T-cell (primary cell): ENCODE measurements at regions not wholly inside any gene's neighbourhood (a gene's known extent, or its start where the extent isn't known, plus 50 kb on each side); places are given as distances from the start of the nearest gene placed in this dataset.

Experiments
- ATAC-seq, 4 experiments: fragments of 200-7000 bp in 3 of 4; fragments of 150-1000 bp in 1 of 4; cut with Tn5 transposase; replicated peaks in 1 of 4; 1 replicate in 3 of 4; 2 replicates in 1 of 4; pipeline ENCODE4 v1.10.0; 2021; ENCODE audit warnings: moderate library complexity in 3 of 4, mild to moderate bottlenecking in 2 of 4, moderate number of reproducible peaks in 1 of 4
- CTCF ChIA-PET, 2 donors: fragments of 300-600 bp; sonication (Branson Sonifier 250); formaldehyde crosslinking; loops; one replicate each; lab custom pipeline; 2022; ENCODE audit warnings: antibody characterized with exemption in 2 of 2; lab: Charles Lee
- POLR2A ChIA-PET, 2 donors: fragments of 300-600 bp; sonication (Branson Sonifier 250); formaldehyde crosslinking; loops; one replicate each; lab custom pipeline; 2022; ENCODE audit warnings: antibody characterized with exemption in 2 of 2; lab: Charles Lee
- DNase-seq, 35 experiments: peaks; one replicate each; pipeline versions ENCODE4 v3.0.0 to v3.0.0-alpha.2; 2013 to 2023
- H3K27ac ChIP-seq: one replicate; pipeline ENCODE4 v1.5.1; 2013; ENCODE audit warnings: low read length
- H3K27me3 ChIP-seq, 2 experiments: replicated peaks in 1 of 2; 1 replicate in 1 of 2; 2 replicates in 1 of 2; pipeline versions ENCODE4 v1.6.1 to v1.7.0; 2013; ENCODE audit warnings: low read length in 1 of 2, mixed read lengths in 1 of 2; ENCODE audit not compliant: control insufficient read depth in 2 of 2, insufficient read depth in 2 of 2; ENCODE audit errors: extremely low read depth in 1 of 2
- H3K36me3 ChIP-seq, 2 donors: 1 replicate in 1 of 2; 2 replicates in 1 of 2; pipeline versions ENCODE4 v1.6.1 to v1.7.0; 2013; ENCODE audit warnings: low read length in 1 of 2; ENCODE audit not compliant: control insufficient read depth in 2 of 2, insufficient read depth in 1 of 2; ENCODE audit errors: extremely low read depth in 1 of 2
- H3K4me1 ChIP-seq, 2 experiments: 1 replicate in 1 of 2; 2 replicates in 1 of 2; pipeline versions ENCODE4 v1.6.1 to v1.7.0; 2013; ENCODE audit warnings: low read length in 2 of 2, mixed read lengths in 1 of 2; ENCODE audit not compliant: insufficient read depth in 2 of 2, control insufficient read depth in 1 of 2; ENCODE audit errors: extremely low read depth in 1 of 2
- H3K4me3 ChIP-seq, 2 donors: 1 replicate in 1 of 2; 2 replicates in 1 of 2; pipeline versions ENCODE4 v1.5.1 to v1.7.0; 2013; ENCODE audit warnings: mild to moderate bottlenecking in 2 of 2, low read length in 1 of 2, moderate library complexity in 1 of 2; ENCODE audit not compliant: control insufficient read depth in 1 of 2; ENCODE audit errors: extremely low read depth in 1 of 2
- H3K9me3 ChIP-seq: 2 replicates; pipeline ENCODE4 v1.7.0; 2013
- H3K27ac Mint-ChIP-seq, 2 donors: one replicate each; pipeline ENCODE4 v1.8.0; 2020 to 2021; ENCODE audit warnings: mild to moderate bottlenecking in 2 of 2, mixed read lengths in 2 of 2
- H3K27me3 Mint-ChIP-seq, 2 donors: one replicate each; pipeline ENCODE4 v1.8.0; 2021 to 2022; ENCODE audit warnings: mixed read lengths in 2 of 2
- H3K36me3 Mint-ChIP-seq: one replicate; pipeline ENCODE4 v1.8.0; 2021; ENCODE audit warnings: mixed read lengths
- H3K4me1 Mint-ChIP-seq, 3 donors: one replicate each; pipeline ENCODE4 v1.8.0; 2020 to 2022; ENCODE audit warnings: mixed read lengths in 3 of 3, mild to moderate bottlenecking in 1 of 3
- H3K4me3 Mint-ChIP-seq, 3 donors: one replicate each; pipeline ENCODE4 v1.8.0; 2020 to 2022; ENCODE audit warnings: mild to moderate bottlenecking in 3 of 3, mixed read lengths in 3 of 3, moderate library complexity in 3 of 3
- H3K9me3 Mint-ChIP-seq, 3 donors: one replicate each; pipeline ENCODE4 v1.8.0; 2020 to 2022; ENCODE audit warnings: mixed read lengths in 3 of 3
- WGBS: methylation state at CpG from one replicate; pipeline ENCODE4 v1.1.5; 2013; ENCODE audit warnings: missing lambda C conversion rate; ENCODE audit not compliant: insufficient coverage; 5-methylcytosine and 5-hydroxymethylcytosine counted together

DNA sequence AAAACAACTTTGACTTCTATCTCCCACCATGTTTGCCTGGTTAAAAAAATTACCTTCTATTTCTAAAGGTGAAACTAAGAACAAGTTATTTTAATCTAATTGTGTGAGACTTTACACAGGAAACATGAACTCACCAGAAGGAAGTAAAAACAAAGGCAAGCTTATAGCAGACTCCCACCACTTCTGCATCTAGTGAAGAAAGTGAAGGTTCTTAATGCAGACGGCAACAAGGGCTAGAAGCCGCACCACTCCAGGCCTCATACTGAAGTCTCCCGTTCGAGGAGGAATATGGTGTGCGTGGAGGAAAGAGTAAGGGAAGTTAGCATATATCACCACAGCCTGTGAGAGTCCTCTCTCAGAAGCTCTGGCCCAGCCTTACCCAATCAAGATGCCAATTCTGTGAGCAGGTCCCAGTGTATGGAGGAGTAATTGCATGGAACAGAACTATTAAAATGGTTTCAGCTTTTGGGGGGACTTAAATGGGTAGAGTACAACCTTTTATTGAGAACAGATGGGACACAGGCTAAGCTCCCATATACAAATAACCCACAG is 958.7 kb downstream of the BCL11A start:
- no peaks in the 10 kb centered on the region for H3K36me3 Mint-ChIP-seq
- POLR2A ChIA-PET, result no interaction called here
- Histone ChIP-seq H3K27me3 (no peaks in the 10 kb centered on the region), H3K9me3 (no peaks in the 10 kb centered on the region), H3K4me3 (peak overlapping the region in 1 of 2 donors; percentile 38), H3K36me3 (no peaks in the 10 kb centered on the region), H3K27ac (no peak overlapping the region), H3K4me1 (peaks cover 0 to 11% of the 10 kb centered on the region in 2 experiments)
- ATAC-seq, result no peak
- peaks cover 0 to 4% (median 4%) of the 10 kb centered on the region in 3 donors for H3K4me1 Mint-ChIP-seq
- CTCF ChIA-PET, result no interaction called here
- peaks cover 0 to 6% (median 0%) of the 10 kb centered on the region in 3 donors for H3K9me3 Mint-ChIP-seq
- peak in 1 of 35 experiments; percentile 1 for DNase-seq
- no peaks in the 10 kb centered on the region for H3K27me3 Mint-ChIP-seq
- no peak overlapping the region for H3K4me3 Mint-ChIP-seq
- WGBS, result no CpG with 5 or more reads among the region's 5 CpGs
- H3K27ac Mint-ChIP-seq, result peak overlapping the region in 1 of 2 donors; percentile 64

DNA sequence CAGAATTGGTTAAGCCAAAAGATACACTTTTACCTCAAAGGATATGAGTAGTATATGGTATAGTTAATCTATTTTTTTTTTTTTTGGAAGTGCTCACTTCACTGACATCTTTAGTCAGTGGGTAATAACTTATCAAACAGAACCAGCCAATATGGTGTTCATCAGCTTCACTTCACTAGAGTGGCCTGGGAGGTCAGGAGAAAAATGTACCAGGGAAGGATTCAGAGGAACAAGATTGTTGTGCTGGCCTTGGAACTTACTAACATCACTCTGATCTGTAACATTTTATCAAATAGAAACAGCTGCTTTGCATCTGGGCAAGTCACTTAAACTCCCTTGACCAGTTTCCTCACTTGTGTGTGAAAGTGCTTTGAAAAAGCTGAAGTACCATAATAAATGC is 962.7 kb downstream of the BCL11A start:
- Histone ChIP-seq H3K4me3 (no peak overlapping the region), H3K36me3 (no peaks in the 10 kb centered on the region), H3K27me3 (no peaks in the 10 kb centered on the region), H3K4me1 (peaks cover 0 to 11% of the 10 kb centered on the region in 2 experiments), H3K9me3 (no peaks in the 10 kb centered on the region), H3K27ac (no peak overlapping the region)
- Mint-ChIP-seq H3K36me3 (no peaks in the 10 kb centered on the region), H3K4me3 (no peak overlapping the region), H3K27ac (no peak overlapping the region), H3K27me3 (no peaks in the 10 kb centered on the region), H3K9me3 (no peaks in the 10 kb centered on the region), H3K4me1 (peaks cover 0 to 4% (median 4%) of the 10 kb centered on the region in 3 donors)
- no peak for ATAC-seq
- ChIA-PET POLR2A (interaction anchor here in 1 of 2 donors (0.7 kb wide), 1 partner anchor 74 kb away, joined by 7 read pairs; no protein-coding TSS in a partner anchor), CTCF (interaction anchor here in 1 of 2 donors (0.6 kb wide), 1 partner anchor 9 kb away, joined by 6 read pairs; no protein-coding TSS in a partner anchor)
- no peak for DNase-seq

DNA sequence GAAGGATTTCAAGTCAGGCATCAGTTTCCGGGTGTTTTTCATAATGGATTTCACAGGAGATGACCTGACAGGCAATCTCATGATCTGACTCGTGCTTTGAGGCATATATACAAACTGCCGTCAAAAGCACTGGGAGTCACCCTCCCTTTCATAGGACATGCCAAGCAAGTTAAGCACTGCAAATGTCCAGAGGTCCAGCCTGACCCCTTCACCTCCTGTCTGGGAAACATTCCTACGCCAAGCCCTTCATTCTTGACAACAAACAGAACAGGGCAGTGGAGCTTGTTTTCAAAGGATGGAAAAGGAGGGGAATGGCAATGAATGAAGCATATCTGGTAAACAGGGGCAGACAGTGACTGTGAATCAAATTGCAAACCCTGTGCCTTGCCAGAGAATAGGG is 963.6 kb downstream of the BCL11A start:
- 93% methylated on average over 2 of the region's 4 CpGs for WGBS
- Histone ChIP-seq H3K9me3 (no peaks in the 10 kb centered on the region), H3K27me3 (no peaks in the 10 kb centered on the region), H3K27ac (no peak overlapping the region), H3K4me1 (peaks cover 0 to 10% of the 10 kb centered on the region in 2 experiments), H3K36me3 (no peaks in the 10 kb centered on the region), H3K4me3 (no peak overlapping the region)
- no peaks in the 10 kb centered on the region for H3K36me3 Mint-ChIP-seq
- ATAC-seq, result no peak
- ChIA-PET CTCF (no interaction called here), POLR2A (no interaction called here)
- no peaks in the 10 kb centered on the region for H3K27me3 Mint-ChIP-seq
- no peak for DNase-seq
- H3K9me3 Mint-ChIP-seq, result no peaks in the 10 kb centered on the region
- peaks cover 0 to 4% (median 3%) of the 10 kb centered on the region in 3 donors for H3K4me1 Mint-ChIP-seq
- no peak overlapping the region for H3K4me3 Mint-ChIP-seq
- no peak overlapping the region for H3K27ac Mint-ChIP-seq

DNA sequence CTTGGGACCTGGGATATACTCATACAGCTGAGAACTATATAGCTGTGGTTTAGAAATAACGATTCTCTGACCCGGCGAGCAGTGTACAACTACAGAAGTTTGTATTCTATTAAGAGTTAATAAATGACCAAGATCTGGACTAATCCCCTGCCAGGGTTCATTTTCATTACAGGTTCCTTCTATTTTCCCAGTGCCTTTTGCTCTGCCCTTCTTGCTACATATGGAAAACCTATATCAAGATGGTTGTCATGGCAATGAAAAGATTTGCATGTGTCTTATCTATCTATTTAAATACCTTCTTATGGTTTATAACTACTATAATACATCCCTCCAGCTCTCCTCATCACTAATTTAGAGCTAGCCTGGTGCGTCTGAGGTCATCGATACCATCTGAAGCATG is 965.2 kb downstream of the BCL11A start:
- no peak overlapping the region for H3K4me3 ChIP-seq
- H3K9me3 Mint-ChIP-seq, result no peaks in the 10 kb centered on the region
- H3K27me3 Mint-ChIP-seq, result no peaks in the 10 kb centered on the region
- ChIA-PET CTCF (no interaction called here), POLR2A (no interaction called here)
- no CpG with 5 or more reads among the region's 5 CpGs for WGBS
- no peak overlapping the region for H3K27ac ChIP-seq
- H3K27ac Mint-ChIP-seq, result no peak overlapping the region
- ATAC-seq (no peak), DNase-seq (no peak)
- H3K36me3 Mint-ChIP-seq, result no peaks in the 10 kb centered on the region
- H3K9me3 ChIP-seq, result no peaks in the 10 kb centered on the region
- H3K4me1 ChIP-seq, result no peaks in the 10 kb centered on the region
- H3K36me3 ChIP-seq, result no peaks in the 10 kb centered on the region
- no peak overlapping the region for H3K4me3 Mint-ChIP-seq
- H3K4me1 Mint-ChIP-seq, result no peaks in the 10 kb centered on the region
- no peaks in the 10 kb centered on the region for H3K27me3 ChIP-seq

DNA sequence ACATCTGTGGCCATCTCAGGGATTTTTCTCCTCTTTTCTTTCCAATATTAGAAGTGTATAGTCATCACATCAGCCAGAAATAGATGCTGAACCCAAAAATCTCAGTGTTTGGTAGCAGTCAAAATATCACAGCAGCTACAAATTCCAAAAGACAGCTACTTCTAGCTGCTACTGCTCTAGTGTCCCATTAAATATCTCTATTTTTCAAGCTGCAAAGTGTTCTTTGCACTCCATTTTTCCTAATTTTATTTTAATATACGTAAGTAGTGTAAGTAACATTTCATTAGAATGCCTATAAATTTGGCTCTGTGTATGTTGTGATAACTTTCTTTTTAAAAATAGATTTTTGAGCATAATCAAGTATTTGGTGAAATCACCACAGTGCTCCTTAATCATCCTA is 967.3 kb downstream of the BCL11A start:
- no peak overlapping the region for H3K4me3 Mint-ChIP-seq
- H3K4me3 ChIP-seq, result no peak overlapping the region
- H3K27me3 Mint-ChIP-seq, result no peaks in the 10 kb centered on the region
- no peaks in the 10 kb centered on the region for H3K4me1 ChIP-seq
- H3K27ac Mint-ChIP-seq, result no peak overlapping the region
- H3K27ac ChIP-seq, result no peak overlapping the region
- H3K36me3 Mint-ChIP-seq, result no peaks in the 10 kb centered on the region
- H3K9me3 ChIP-seq, result no peaks in the 10 kb centered on the region
- ATAC-seq (no peak), DNase-seq (no peak)
- H3K4me1 Mint-ChIP-seq, result no peaks in the 10 kb centered on the region
- H3K9me3 Mint-ChIP-seq, result no peaks in the 10 kb centered on the region
- WGBS, result no CpG with 5 or more reads among the region's 1 CpG
- ChIA-PET POLR2A (no interaction called here), CTCF (no interaction called here)
- no peaks in the 10 kb centered on the region for H3K36me3 ChIP-seq
- no peaks in the 10 kb centered on the region for H3K27me3 ChIP-seq

DNA sequence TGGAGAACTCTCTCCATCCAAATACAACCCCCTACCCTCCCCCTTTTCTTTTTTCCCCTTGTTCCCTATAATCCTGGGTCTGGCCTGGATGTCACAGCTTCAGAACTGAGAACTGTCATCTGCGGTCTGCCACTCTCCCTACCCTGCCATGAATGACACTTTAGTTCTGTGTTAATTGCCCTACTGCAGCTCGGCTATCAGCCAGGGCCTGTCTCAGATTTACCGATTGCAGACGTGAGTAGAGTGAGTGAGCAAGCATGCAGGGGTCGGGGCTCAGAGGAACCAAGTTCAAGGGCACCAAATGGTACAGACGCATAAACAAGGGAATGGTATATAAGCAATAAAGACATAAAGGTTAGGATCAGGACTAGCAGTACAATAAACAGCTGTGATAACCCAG is 967.8 kb downstream of the BCL11A start:
- Mint-ChIP-seq H3K27me3 (no peaks in the 10 kb centered on the region), H3K4me3 (no peak overlapping the region), H3K9me3 (no peaks in the 10 kb centered on the region), H3K4me1 (no peaks in the 10 kb centered on the region), H3K36me3 (no peaks in the 10 kb centered on the region), H3K27ac (no peak overlapping the region)
- CTCF ChIA-PET, result no interaction called here
- Histone ChIP-seq H3K4me1 (no peaks in the 10 kb centered on the region), H3K27ac (no peak overlapping the region), H3K9me3 (no peaks in the 10 kb centered on the region), H3K4me3 (no peak overlapping the region), H3K36me3 (no peaks in the 10 kb centered on the region), H3K27me3 (no peaks in the 10 kb centered on the region)
- POLR2A ChIA-PET, result no interaction called here
- 92% methylated on average over 5 of the region's 6 CpGs for WGBS
- DNase-seq (no peak), ATAC-seq (no peak)

- no peak overlapping the region for H3K4me3 ChIP-seq
- no peaks in the 10 kb centered on the region for H3K9me3 ChIP-seq
- no peaks in the 10 kb centered on the region for H3K27me3 Mint-ChIP-seq
- DNase-seq (peak in 1 of 35 experiments; percentile 6), ATAC-seq (no peak)
- H3K36me3 ChIP-seq, result no peaks in the 10 kb centered on the region
- POLR2A ChIA-PET, result no interaction called here
- H3K4me1 ChIP-seq, result no peaks in the 10 kb centered on the region
- CTCF ChIA-PET, result no interaction called here
- H3K9me3 Mint-ChIP-seq, result no peaks in the 10 kb centered on the region
- H3K4me3 Mint-ChIP-seq, result no peak overlapping the region
- H3K27ac ChIP-seq, result no peak overlapping the region
- no peaks in the 10 kb centered on the region for H3K27me3 ChIP-seq
- H3K4me1 Mint-ChIP-seq, result no peaks in the 10 kb centered on the region
- WGBS, result no CpG with 5 or more reads among the region's 1 CpG
- H3K27ac Mint-ChIP-seq, result no peak overlapping the region
- no peaks in the 10 kb centered on the region for H3K36me3 Mint-ChIP-seq
Measured at GRCh38 chr2:59584958-59585357, 968.5 kb downstream of the BCL11A start.
